ENCODE measurements at regions not wholly inside any gene's neighbourhood (a gene's known extent, or its start where the extent isn't known, plus 50 kb on each side); places are given as distances from the start of the nearest gene placed in this dataset.
A peak's percentile ranks its signal among the peaks of the same experiment; 100 is the strongest.

DNA sequence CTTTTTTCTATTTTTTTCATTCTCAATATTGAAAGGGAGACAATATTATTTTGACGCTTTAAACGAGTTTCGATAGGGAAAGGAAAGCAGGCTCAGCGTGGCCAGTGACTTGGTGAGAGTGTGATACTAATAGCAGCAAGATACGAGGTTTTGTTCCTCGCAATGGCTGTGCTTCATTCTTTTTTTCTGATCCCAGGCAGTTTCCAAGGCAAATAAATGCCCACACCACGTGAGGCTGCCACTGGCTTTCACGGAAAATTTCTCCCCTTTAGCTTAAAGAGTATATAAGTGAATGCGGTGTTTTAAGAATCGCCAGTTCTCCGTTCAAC, 196.4 kb upstream of the ZNF184 start:
- peak in 1 of 2 donors; percentile 27 for DNase-seq (ENCODE audit: low read depth in 1 of 2, low spot score in 1 of 2)
- Histone ChIP-seq H3K4me3 (peak overlapping the region; percentile 68), H3K36me3 (no peaks in the 10 kb centered on the region), H3K9me3 (ENCODE audit: low read depth) (no peaks in the 10 kb centered on the region), H3K27me3 (peaks cover 66% of the 10 kb centered on the region), H3K4me1 (ENCODE audit: low read depth) (peaks cover 9% of the 10 kb centered on the region), H3K27ac (no peak overlapping the region)
- no peak for TF ChIP-seq CTCF (IDR thresholded peaks at IDR 0.05; ENCODE audit: low read depth, low read length)

GRCh38 chr6:27668442-27669294, 195.8 kb upstream of the ZNF184 start:
- no peaks in the 10 kb centered on the region for H3K9me3 ChIP-seq (ENCODE audit: low read depth)
- no peak overlapping the region for H3K27ac ChIP-seq
- H3K4me1 ChIP-seq (ENCODE audit: low read depth): peaks cover 9% of the 10 kb centered on the region
- peaks cover 62% of the 10 kb centered on the region for H3K27me3 ChIP-seq
- no peak for TF ChIP-seq CTCF (IDR thresholded peaks at IDR 0.05; ENCODE audit: low read depth, low read length)
- H3K36me3 ChIP-seq: no peaks in the 10 kb centered on the region
- peak; percentile 50 to 60 for DNase-seq (ENCODE audit: low read depth in 1 of 2, low spot score in 1 of 2)
- H3K4me3 ChIP-seq: peak overlapping the region; percentile 68

DNA sequence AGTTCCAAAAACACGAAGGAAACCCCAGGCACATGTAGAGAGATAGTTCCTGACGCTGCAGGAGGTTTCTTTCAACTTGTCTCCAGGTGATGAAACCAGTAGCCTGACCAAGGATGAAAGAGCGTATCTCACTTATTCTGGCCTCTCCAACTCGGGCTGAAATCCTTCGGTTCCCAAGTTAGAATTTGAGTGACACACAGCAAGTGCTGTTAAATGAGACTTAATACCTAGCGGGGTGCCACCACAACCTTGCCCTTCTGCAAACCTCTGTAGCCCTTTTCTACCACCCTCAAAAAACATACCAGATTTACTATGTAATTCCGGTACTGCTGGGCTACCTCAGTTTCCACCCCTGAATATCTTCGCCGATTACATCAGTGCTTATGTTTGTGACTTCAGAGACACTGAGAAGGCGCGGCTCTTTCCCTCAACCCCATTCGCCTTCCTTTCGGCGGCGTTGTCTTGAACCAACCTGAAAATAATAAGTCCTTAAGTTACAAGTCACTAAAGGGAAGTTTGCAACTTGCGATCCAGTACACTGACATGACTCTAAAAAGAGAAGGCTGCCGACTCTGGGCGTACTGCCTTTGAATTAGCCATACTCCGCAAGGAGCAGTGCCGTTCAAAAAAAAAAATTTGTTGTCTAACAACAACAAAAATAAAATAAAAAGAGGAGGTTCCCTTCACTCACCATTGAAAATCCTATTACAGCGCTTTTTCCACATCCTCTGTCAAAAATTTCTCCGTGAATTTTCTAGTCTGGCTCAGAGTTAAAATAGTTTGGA, 194.9 kb upstream of the ZNF184 start:
- TF ChIP-seq CTCF (IDR thresholded peaks at IDR 0.05; ENCODE audit: low read depth, low read length): no peak
- Histone ChIP-seq H3K27ac (no peak overlapping the region), H3K36me3 (no peaks in the 10 kb centered on the region), H3K27me3 (peaks cover 56% of the 10 kb centered on the region), H3K4me1 (ENCODE audit: low read depth) (peaks cover 9% of the 10 kb centered on the region), H3K9me3 (ENCODE audit: low read depth) (no peaks in the 10 kb centered on the region), H3K4me3 (peak overlapping the region; percentile 68)
- peak in 1 of 2 donors; percentile 26 for DNase-seq (ENCODE audit: low read depth in 1 of 2, low spot score in 1 of 2)

DNA sequence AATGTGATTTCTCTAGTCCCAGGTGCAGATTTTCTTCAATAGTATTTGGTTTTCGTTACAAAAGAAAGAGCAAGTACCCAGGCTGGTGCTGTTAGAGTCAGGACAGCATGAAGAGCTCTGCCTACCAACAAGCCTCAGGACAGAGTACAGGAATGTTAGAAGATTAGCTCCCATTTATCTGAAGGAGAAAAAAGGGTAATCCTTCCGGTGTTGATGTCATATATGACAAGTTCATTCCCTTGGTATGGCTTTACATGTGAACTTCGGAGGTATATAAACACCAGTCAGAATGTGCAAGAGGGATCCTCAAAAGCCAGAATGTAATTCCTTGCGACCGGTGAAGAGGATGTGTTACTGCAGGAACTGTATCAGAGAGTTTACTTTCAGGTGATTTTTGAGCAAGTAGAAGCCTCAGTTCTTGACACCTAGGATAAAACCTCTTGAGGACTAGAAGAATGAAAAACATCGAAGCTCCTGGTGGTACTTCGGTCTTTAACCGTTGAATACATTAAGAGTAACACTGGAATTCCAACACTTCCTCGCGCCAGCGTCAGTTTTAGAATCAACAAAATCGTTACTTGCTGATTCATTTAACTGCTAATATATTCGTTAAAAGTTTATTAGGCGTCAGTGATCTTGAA, 194.2 kb upstream of the ZNF184 start:
- Histone ChIP-seq H3K9me3 (ENCODE audit: low read depth) (no peaks in the 10 kb centered on the region), H3K4me3 (peak overlapping the region; percentile 68)

More for the DNA sequence above, 194.2 kb upstream of the ZNF184 start:
- peaks cover 56% of the 10 kb centered on the region for H3K27me3 ChIP-seq
- H3K4me1 ChIP-seq (ENCODE audit: low read depth): peaks cover 9% of the 10 kb centered on the region
- no peak overlapping the region for H3K27ac ChIP-seq
- DNase-seq (ENCODE audit: low read depth in 1 of 2, low spot score in 1 of 2): no peak
- TF ChIP-seq CTCF (IDR thresholded peaks at IDR 0.05; ENCODE audit: low read depth, low read length): no peak
- H3K36me3 ChIP-seq: no peaks in the 10 kb centered on the region
